GM19025 (cell line): ENCODE measurements at regions not wholly inside any gene's neighbourhood (a gene's known extent, or its start where the extent isn't known, plus 50 kb on each side); places are given as distances from the start of the nearest gene placed in this dataset.

ENCODE experiments used
- ATAC-seq: cut with Tn5 transposase; IDR thresholded peaks from one replicate; pipeline ENCODE4 v1.9.1; 2021; ENCODE audit warnings: mild to moderate bottlenecking, low read depth, moderate library complexity; ENCODE audit not compliant: unreplicated experiment

GRCh38 chr13:33763021-33763420 lies 54.9 kb upstream of the RFC3 start:
- ATAC-seq, result no peak

DNA sequence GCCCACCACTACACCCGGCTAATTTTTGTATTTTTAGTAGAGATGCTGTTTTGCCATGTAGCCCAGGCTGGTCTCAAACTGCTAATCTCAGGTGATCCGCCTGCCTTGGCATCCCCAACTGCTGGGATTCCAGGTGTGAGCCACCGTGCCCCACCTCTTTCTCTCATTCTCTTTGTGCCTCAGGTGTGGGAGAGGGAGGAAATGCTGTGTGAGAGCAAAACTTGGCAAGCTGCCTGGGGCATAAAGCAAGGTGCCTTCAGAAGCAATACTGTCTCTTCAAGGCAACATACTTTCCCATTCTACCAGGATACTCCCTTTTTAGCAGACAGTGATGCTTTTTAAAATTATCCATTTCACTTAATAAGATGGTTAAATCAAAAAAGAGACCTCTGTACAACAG lies 53.2 kb upstream of the RFC3 start:
- no peak for ATAC-seq

GRCh38 chr13:33766329-33767123 lies 51.4 kb upstream of the RFC3 start:
- ATAC-seq, result no peak

DNA sequence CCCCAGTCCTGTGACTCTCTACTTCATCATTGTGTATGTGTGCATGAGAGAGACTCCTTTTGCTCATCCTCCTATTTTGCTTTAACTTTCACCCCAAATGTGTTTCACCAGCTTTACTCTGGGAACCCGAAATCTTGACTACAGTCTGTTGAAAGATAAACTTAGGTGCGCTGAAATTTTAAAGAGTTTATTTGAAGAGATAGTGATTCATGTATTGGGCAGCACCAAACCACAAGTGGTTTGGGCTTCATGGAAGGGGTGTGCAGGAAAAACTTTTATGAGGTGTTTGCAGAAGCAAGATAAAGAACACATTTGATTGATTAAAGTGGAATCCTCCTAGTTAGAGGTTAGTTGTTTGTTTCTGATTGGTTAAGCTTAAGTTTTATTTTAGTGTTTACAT lies 50.8 kb upstream of the RFC3 start:
- no peak for ATAC-seq
